Mucosa of gallbladder (tissue), 1 donor: ENCODE measurements at regions not wholly inside any gene's neighbourhood (a gene's known extent, or its start where the extent isn't known, plus 50 kb on each side); places are given as distances from the start of the nearest gene placed in this dataset.
"Not testable (repeated sequence)": the region's sequence is repeated elsewhere in the genome, so short reads cannot be mapped to it uniquely, and the experiment has no call there.

Experiments
- DNase-seq: peaks from one replicate; pipeline ENCODE4 v3.0.0-alpha.2; 2020; ENCODE audit warnings: low spot score
- donor health status: DM: no; HTN: no; CAD: no.

GRCh38 chr10:61049386-61049785 lies 105.4 kb upstream of the RHOBTB1 start:
- DNase-seq, result no peak

DNA sequence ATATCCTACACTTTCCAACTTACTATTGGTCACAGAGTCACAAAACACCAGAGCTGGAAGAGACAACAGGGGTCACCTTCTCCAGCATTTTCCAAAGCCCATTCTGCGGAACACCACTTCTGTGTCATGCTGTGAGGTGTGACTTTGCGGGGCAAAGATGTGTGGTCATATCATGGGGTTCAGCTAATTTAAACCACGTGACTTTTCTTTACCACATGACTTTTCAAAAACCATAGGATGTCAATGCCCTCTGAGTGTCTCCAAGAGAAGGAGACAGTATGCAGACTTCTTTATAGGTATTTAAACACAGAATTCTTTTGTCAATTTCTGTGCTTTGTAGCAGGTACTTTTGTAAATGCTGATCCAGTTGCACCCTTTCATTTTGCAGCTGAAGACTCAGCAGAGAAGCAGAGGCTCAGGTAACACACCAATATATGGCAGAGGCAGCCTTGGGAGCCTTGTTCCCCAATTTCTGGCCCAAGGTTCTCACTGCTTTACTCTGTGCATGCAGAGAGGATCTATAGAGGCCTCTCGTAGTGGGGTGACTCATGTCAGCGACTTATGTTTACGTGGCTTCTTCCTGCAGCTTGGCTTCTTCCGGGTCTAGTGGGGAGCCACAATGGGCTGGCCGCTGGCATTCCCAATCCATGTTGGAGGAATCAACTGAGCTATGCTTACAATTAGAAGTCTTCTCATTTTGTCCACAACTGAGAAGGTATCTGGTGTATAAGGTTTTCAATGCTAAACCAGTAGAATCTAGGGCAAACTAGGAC lies 104.0 kb upstream of the RHOBTB1 start:
- no peak for DNase-seq

DNA sequence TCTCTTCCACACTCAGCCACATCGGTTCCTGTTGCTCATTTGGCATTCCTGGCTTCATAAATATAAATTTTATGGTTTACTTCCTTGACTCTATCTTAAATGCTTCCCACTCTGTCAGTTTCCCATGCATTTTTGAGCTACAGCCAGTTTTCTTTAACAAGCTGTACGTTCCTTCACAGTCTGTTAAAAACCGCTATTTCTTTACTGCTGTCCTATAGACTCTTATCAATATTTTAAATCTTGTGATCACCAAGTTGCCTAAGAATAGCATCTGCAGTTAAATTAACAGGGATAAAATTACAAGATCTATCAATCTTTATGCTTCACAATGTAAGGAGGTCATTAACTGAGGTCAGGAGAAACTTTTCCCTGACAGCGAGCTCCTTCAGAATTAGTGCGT lies 103.1 kb upstream of the RHOBTB1 start:
- no peak for DNase-seq

GRCh38 chr10:61045480-61045879 lies 101.5 kb upstream of the RHOBTB1 start:
- not testable (repeated sequence) for DNase-seq

GRCh38 chr10:61042533-61042932 lies 98.5 kb upstream of the RHOBTB1 start:
- no peak for DNase-seq

- no peak for DNase-seq
Observed at GRCh38 chr10:61040399-61041016, 96.5 kb upstream of the RHOBTB1 start.

- DNase-seq, result no peak
Observed at GRCh38 chr10:61039868-61040267, 95.9 kb upstream of the RHOBTB1 start.

GRCh38 chr10:61037261-61037830 lies 93.4 kb upstream of the RHOBTB1 start:
- DNase-seq, result not testable (repeated sequence)

- DNase-seq, result not testable (repeated sequence)
Observed at GRCh38 chr10:61036148-61036547, 92.2 kb upstream of the RHOBTB1 start.

GRCh38 chr10:61031341-61031740 lies 87.4 kb upstream of the RHOBTB1 start:
- no peak for DNase-seq

GRCh38 chr10:61029411-61029810 lies 85.4 kb upstream of the RHOBTB1 start:
- DNase-seq, result no peak

GRCh38 chr10:61028861-61029361 lies 84.9 kb upstream of the RHOBTB1 start:
- no peak for DNase-seq

- DNase-seq, result no peak
Observed at GRCh38 chr10:61024856-61025201, 80.8 kb upstream of the RHOBTB1 start.

GRCh38 chr10:61024151-61024855 lies 80.3 kb upstream of the RHOBTB1 start:
- no peak for DNase-seq

GRCh38 chr10:61023053-61023452 lies 79.1 kb upstream of the RHOBTB1 start:
- no peak for DNase-seq

DNA sequence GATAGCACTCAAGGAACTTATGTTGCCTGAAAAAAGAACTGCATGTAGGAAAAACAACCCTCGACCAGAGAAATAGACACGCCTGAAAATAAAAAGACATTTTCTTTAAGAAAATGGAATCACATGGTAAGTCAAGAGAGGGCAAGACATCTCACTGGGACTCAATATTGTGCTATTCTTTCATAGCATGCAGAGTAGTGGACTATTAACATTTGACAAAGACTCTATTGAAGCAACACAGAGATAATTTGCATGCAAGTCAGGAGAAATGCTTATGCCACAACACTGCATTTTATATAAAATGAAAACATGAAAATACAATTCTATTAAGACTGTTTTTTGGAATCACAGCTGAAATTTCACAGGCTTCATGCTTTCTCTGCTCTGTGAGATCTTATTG lies 77.9 kb upstream of the RHOBTB1 start:
- DNase-seq, result no peak

DNA sequence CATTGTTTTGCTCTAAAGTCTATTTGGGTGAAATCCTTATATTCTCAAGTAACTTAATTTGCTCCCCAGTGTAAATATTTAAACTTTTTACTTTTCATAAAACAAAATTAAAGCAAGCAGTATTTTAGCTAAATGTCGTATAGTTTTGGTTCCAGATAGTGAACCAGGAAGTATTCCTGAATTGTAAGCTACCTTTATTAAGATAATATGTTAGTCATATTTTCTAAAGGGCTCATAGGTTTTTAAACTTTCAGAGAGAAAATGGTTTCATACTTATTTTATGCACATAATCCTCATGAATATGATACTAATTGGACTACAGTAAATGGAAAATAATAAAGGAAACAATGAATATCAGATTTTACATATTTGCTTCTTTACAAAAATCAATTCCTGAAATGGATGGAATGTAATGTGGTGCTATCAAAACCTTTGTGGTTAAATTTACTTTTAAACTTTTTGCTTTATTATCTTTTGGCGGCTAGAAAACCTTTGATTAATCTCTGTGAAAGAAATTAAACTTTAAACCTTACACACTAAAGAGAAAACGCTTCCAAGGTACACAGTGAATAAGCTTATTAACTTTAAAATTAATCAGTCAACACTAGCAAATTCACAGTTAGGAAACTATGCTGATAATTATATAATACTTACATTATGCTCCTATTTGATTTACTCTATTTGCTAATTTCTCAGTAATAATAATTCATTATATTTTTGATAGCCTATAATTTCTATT lies 76.6 kb upstream of the RHOBTB1 start:
- DNase-seq, result no peak

DNA sequence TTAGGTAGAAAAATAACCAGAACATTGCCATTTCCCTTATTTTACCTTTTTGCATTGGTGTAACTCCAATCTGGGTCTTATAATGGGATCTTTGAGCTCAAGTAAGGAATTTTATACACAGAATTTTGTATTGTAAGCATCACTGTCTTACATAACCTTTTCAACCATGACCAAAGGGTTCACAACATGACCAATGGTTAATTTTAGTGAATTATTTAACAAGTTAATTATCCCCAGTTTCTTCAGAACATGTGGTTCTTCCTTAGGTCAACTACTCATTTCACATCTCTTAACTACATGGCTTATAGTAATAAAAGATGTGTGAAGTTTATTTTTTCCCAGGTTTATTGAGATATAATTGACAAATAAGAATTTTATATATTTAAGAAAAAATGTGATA lies 74.2 kb upstream of the RHOBTB1 start:
- no peak for DNase-seq

DNA sequence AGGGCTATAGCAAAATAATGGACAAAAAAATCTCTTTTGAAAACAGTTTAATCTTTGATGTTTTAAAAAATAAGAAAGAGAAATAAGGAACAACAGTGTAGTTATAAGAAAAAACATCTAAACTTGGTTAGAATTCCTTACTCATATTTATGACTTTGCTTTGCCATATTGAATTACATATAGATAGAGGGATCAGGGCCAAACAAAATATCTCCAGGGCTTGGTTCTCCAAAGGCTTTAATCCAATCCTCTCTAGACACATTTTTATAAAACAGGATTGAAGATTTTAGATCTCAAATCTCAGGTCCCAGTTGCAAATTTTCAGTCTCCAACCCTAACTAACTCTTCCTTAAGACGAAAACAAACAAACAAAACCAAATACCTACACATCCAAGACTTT lies 72.6 kb upstream of the RHOBTB1 start:
- DNase-seq, result no peak

DNA sequence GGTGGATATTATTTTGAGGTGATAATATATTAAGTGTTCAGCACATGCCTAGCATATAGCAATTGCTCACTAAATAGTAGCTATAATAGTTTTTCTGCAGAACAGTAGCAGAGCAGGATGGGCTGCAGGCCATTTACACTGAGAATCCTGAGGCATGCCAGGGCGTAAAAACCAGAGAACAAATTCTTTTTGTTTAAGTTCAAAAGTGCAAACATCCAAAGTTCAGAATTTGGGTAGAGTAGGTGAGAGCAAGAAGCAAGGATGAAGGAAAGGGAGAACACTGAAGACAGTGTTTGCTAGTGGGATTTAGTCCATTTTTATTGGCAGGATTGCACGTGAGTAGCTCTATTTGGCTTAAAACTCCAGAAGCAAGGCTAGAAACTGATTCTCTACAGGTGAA lies 72.0 kb upstream of the RHOBTB1 start:
- DNase-seq, result no peak

- DNase-seq, result no peak
Observed at GRCh38 chr10:61010863-61011262, 66.9 kb upstream of the RHOBTB1 start.

DNA sequence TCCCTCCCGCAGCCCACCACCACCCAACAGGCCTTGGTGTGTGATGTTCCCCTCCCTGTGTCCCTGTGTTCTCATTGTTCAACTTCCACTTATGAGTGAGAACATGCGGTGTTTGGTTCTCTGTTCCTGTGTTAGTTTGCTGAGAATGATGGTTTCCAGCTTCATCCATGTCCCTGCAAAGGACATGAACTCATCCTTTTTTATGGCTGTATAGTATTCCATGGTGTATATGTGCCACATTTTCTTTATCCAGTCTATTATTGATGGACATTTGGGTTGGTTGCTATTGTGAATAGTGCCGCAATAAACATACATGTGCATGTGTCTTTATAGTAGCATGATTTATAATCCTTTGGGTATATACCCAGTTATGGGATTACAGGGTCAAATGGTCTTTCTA lies 59.1 kb upstream of the RHOBTB1 start:
- not testable (repeated sequence) for DNase-seq
